Testis (tissue), 2 donors: ENCODE measurements at regions not wholly inside any gene's neighbourhood (a gene's known extent, or its start where the extent isn't known, plus 50 kb on each side); places are given as distances from the start of the nearest gene placed in this dataset.

Experiments
- DNase-seq: peaks from one replicate; pipeline ENCODE4 v3.0.0-alpha.2; 2019
- H3K27ac ChIP-seq, 2 donors: fragments of 200-600 bp; sonication (generic); one replicate each; pipeline ENCODE4 v1.5.1; 2019
- H3K27me3 ChIP-seq: fragments of 200-600 bp; sonication (generic); one replicate; pipeline ENCODE4 v1.5.1; 2019
- H3K36me3 ChIP-seq: fragments of 200-600 bp; sonication (generic); one replicate; pipeline ENCODE4 v1.5.1; 2017; ENCODE audit warnings: low read depth; ENCODE audit errors: missing control alignments
- H3K4me1 ChIP-seq: fragments of 200-600 bp; sonication (generic); one replicate; pipeline ENCODE4 v1.5.1; 2019
- H3K4me3 ChIP-seq, 2 donors: fragments of 200-600 bp; sonication (generic); one replicate each; pipeline ENCODE4 v1.5.1; 2017 to 2019
- H3K9me3 ChIP-seq: fragments of 200-600 bp; sonication (generic); one replicate; pipeline ENCODE4 v1.5.1; 2017
- CTCF ChIP-seq, 3 experiments: fragments of 450-650 bp in 2 of 3; fragments of 200-600 bp in 1 of 3; sonication (generic) in 1 of 3; IDR thresholded peaks; one replicate each; pipeline ENCODE4 v1.5.1; 2016 to 2019; ENCODE audit warnings: antibody characterized with exemption in 3 of 3, mild to moderate bottlenecking in 2 of 3, moderate library complexity in 1 of 3
- POLR2A ChIP-seq: fragments of 450-650 bp; IDR thresholded peaks from one replicate; pipeline ENCODE4 v1.6.1; 2017; ENCODE audit warnings: antibody characterized with exemption, mild to moderate bottlenecking, moderate library complexity
- WGBS, 2 donors: methylation state at CpG; one replicate each; pipeline ENCODE4 v1.1.5; 2018; 5-methylcytosine and 5-hydroxymethylcytosine counted together
- intact Hi-C: fragments of 100-400 bp; cut with DNase I; formaldehyde crosslinking; loops from one replicate; pipeline ENCODE4 v1.15.1; 2023; ENCODE audit warnings: low total_unique reads

- Histone ChIP-seq H3K4me3 (no peak overlapping the region), H3K27me3 (no peaks in the 10 kb centered on the region), H3K36me3 (no peaks in the 10 kb centered on the region), H3K27ac (no peak overlapping the region), H3K9me3 (no peaks in the 10 kb centered on the region), H3K4me1 (no peaks in the 10 kb centered on the region)
- DNase-seq, result no peak
- no peak for TF ChIP-seq POLR2A
- TF ChIP-seq CTCF (IDR thresholded peaks at IDR 0.05), result no peak
- intact Hi-C loops, result no loop called here
Measured at GRCh38 chr4:152000518-152000917, 239.7 kb upstream of the GATB start.

DNA sequence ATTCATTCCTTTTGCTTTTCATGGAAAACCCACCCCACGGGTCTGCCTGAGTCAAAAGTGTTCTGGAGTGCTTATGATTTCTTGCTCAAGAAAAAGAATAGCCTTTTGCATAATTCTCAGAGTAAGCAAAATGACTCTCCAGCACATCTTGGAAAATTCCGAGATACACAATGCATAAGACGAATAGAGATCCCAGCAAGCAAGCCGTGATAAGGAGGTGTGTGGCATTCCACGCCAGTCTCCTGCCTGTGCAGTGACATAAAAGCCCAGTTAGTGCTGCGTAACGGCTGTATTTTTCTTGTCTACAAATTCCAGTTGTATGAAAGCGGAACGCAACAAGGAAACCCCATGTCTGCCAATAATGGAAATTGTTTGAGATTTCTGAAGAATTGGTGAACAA, 237.9 kb upstream of the GATB start:
- Histone ChIP-seq H3K4me3 (no peak overlapping the region), H3K4me1 (no peaks in the 10 kb centered on the region), H3K9me3 (no peaks in the 10 kb centered on the region), H3K27ac (no peak overlapping the region), H3K36me3 (no peaks in the 10 kb centered on the region), H3K27me3 (no peaks in the 10 kb centered on the region)
- 79 to 84% methylated on average over 9 of the region's 9 CpGs for WGBS, 2 donors
- intact Hi-C loops, result no loop called here
- no peak for DNase-seq
- TF ChIP-seq CTCF (IDR thresholded peaks at IDR 0.05) (no peak), POLR2A (no peak)

DNA sequence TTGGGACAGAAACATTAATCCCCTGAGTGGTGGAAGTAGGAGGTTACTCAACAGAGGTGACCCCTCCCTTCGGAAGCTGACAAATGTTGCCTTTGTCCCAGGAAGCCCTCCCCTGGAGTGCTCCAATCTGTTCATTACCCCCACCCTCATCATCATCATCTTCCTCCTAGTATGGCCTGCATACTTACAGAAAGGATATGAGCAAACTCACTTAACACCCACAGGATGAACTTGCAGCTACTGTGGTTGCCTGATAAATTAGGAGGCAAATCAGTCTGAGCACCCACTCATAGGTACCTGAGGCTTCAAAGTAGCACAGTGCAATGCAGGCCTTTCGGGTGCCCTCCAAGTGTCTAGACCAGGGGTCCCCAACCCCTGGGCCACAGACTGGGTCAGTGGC, 236.7 kb upstream of the GATB start:
- 86 to 89% methylated on average over 2 of the region's 2 CpGs for WGBS, 2 donors
- no peak for DNase-seq

DNA sequence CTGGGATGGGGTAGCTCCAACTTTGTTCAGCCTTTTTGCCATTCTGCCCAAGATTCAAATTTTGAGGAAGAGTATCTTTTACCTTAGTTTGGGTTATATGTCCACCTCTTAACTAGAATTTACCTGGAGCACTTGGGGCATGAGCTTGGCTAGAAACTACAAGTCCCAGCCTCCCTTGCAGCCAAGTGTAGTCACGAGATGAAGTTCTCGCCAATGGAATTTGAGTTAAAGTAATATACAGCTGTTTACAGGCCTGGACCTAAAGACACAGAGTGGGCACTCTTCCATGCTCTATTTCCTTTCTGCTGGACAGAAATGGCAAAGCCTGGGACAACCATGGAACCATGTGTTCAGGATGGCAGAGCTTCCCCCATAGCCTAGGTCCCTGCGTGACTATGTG, 233.6 kb upstream of the GATB start:
- DNase-seq, result no peak
- Histone ChIP-seq H3K4me1 (no peaks in the 10 kb centered on the region), H3K27ac (no peak overlapping the region), H3K36me3 (no peaks in the 10 kb centered on the region), H3K27me3 (no peaks in the 10 kb centered on the region), H3K4me3 (no peak overlapping the region), H3K9me3 (no peaks in the 10 kb centered on the region)
- TF ChIP-seq POLR2A (no peak), CTCF (IDR thresholded peaks at IDR 0.05) (no peak)
- intact Hi-C loops, result no loop called here
- WGBS, 2 donors, result 93 to 98% methylated on average over 3 of the region's 3 CpGs

More for the DNA sequence above, 236.7 kb upstream of the GATB start:
- Histone ChIP-seq H3K4me1 (no peaks in the 10 kb centered on the region), H3K36me3 (no peaks in the 10 kb centered on the region), H3K9me3 (no peaks in the 10 kb centered on the region), H3K4me3 (no peak overlapping the region), H3K27ac (no peak overlapping the region), H3K27me3 (no peaks in the 10 kb centered on the region)
- intact Hi-C loops, result no loop called here
- TF ChIP-seq CTCF (IDR thresholded peaks at IDR 0.05) (no peak), POLR2A (no peak)

GRCh38 chr4:151993521-151993920, 232.7 kb upstream of the GATB start:
- no peaks in the 10 kb centered on the region for H3K36me3 ChIP-seq
- H3K9me3 ChIP-seq, result no peaks in the 10 kb centered on the region
- no peak overlapping the region for H3K27ac ChIP-seq
- intact Hi-C loops, result no loop called here
- DNase-seq, result no peak
- no peaks in the 10 kb centered on the region for H3K4me1 ChIP-seq
- H3K4me3 ChIP-seq, result no peak overlapping the region
- no peaks in the 10 kb centered on the region for H3K27me3 ChIP-seq
- 74 to 76% methylated on average over 8 of the region's 8 CpGs for WGBS, 2 donors
- no peak for TF ChIP-seq CTCF (IDR thresholded peaks at IDR 0.05)
